ENCODE measurements at regions not wholly inside any gene's neighbourhood (a gene's known extent, or its start where the extent isn't known, plus 50 kb on each side); places are given as distances from the start of the nearest gene placed in this dataset.

DNA sequence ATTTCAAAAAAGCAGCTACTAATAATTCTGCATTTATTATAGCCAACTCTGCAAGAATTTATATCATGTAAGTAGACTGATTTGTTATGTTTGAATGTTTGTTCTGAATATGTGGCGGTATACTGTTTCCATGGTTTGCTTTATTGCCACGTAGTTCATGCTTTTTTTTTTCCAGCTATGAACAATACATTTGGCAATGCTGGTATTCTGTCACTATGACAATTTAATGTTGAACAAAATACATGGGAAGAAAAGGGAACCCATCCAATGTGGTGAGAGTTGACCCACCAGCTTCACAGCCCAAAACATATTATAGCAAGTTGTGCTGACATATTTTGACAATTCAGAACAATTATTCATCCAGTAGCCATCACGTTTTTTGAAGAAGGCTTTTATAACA lies 145.6 kb downstream of the CCDC71L start:
- no peak for DNase-seq (ENCODE audit: low read depth, low spot score)
- no peaks in the 10 kb centered on the region for H3K79me2 ChIP-seq (ENCODE audit: control insufficient read depth, insufficient read depth, low read length)
- no peaks in the 10 kb centered on the region for H4K20me1 ChIP-seq (ENCODE audit: control insufficient read depth, extremely low read depth, insufficient read depth, low read length)
- H3K9me1 ChIP-seq (ENCODE audit: control insufficient read depth, extremely low read depth, insufficient read depth, low read length), result no peaks in the 10 kb centered on the region
- no peaks in the 10 kb centered on the region for H3K4me1 ChIP-seq (ENCODE audit: control insufficient read depth, extremely low read depth, insufficient read depth, low read length)
- no peak for FAIRE-seq
- dilution Hi-C loops (cut with MboI; ENCODE audit: extremely low pct_ligation_motif_present, low sequenced_read_pairs), result no loop called here
- no peak overlapping the region for H3K27ac ChIP-seq (ENCODE audit: control insufficient read depth, insufficient read depth, low read length)
- H3K4me3 ChIP-seq (ENCODE audit: control insufficient read depth in 2 of 3, extremely low read depth in 1 of 3, insufficient read depth in 2 of 3, low read depth in 1 of 3, low read length in 3 of 3), result no peak overlapping the region
- H3K4me2 ChIP-seq (ENCODE audit: control insufficient read depth, extremely low read depth, insufficient read depth, low read depth, low read length), result no peak overlapping the region
- no peaks in the 10 kb centered on the region for H3K36me3 ChIP-seq (ENCODE audit: control insufficient read depth in 2 of 2, extremely low read depth in 1 of 2, insufficient read depth in 2 of 2, low read length in 2 of 2)
- no peak overlapping the region for H2AFZ ChIP-seq (ENCODE audit: control insufficient read depth, low read length)
- TF ChIP-seq, protein P1, sequence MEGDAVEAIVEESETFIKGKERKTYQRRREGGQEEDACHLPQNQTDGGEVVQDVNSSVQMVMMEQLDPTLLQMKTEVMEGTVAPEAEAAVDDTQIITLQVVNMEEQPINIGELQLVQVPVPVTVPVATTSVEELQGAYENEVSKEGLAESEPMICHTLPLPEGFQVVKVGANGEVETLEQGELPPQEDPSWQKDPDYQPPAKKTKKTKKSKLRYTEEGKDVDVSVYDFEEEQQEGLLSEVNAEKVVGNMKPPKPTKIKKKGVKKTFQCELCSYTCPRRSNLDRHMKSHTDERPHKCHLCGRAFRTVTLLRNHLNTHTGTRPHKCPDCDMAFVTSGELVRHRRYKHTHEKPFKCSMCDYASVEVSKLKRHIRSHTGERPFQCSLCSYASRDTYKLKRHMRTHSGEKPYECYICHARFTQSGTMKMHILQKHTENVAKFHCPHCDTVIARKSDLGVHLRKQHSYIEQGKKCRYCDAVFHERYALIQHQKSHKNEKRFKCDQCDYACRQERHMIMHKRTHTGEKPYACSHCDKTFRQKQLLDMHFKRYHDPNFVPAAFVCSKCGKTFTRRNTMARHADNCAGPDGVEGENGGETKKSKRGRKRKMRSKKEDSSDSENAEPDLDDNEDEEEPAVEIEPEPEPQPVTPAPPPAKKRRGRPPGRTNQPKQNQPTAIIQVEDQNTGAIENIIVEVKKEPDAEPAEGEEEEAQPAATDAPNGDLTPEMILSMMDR (optimal IDR thresholded peaks at IDR 0.05 in 1 of 3, IDR thresholded peaks at IDR 0.05 in 1 of 3, conservative IDR thresholded peaks at IDR 0.05 in 1 of 3; ENCODE audit: extremely low read depth in 1 of 3, insufficient read depth in 2 of 3, low read length in 3 of 3), result no peak
- no peak for TF ChIP-seq EZH2 (IDR thresholded peaks at IDR 0.05; ENCODE audit: low read length)
- no peaks in the 10 kb centered on the region for H3K9me3 ChIP-seq (ENCODE audit: control insufficient read depth, low read depth, low read length)
- H3K9ac ChIP-seq (ENCODE audit: control insufficient read depth, extremely low read depth, insufficient read depth, low read length), result no peak overlapping the region
- peaks cover 6% of the 10 kb centered on the region for H3K27me3 ChIP-seq (ENCODE audit: control insufficient read depth, extremely low read depth, insufficient read depth, low read length)

DNA sequence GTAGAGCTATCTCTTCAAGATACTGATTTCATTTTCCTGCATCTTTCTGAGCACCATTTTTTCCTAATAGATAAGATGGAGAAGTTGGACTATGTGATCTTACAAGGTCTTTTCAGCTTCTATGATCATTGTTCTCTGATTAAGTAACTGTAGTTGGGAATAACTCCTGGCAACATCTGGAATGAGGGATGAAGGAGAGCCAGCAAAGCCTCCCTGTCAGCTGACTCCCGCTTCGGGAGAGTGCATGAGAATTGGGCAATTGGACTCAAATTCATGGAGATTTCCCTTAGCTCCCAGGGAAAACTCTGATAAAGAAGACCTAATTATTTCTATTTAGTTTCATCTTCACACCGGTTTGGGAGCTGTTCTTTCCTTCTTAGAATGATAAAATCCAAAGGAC lies 146.1 kb downstream of the CCDC71L start:
- Histone ChIP-seq H3K9me3 (ENCODE audit: control insufficient read depth, low read depth, low read length) (no peaks in the 10 kb centered on the region), H3K9ac (ENCODE audit: control insufficient read depth, extremely low read depth, insufficient read depth, low read length) (no peak overlapping the region), H3K4me3 (ENCODE audit: control insufficient read depth in 2 of 3, extremely low read depth in 1 of 3, insufficient read depth in 2 of 3, low read depth in 1 of 3, low read length in 3 of 3) (no peak overlapping the region), H3K79me2 (ENCODE audit: control insufficient read depth, insufficient read depth, low read length) (no peaks in the 10 kb centered on the region), H3K9me1 (ENCODE audit: control insufficient read depth, extremely low read depth, insufficient read depth, low read length) (no peaks in the 10 kb centered on the region), H3K4me2 (ENCODE audit: control insufficient read depth, extremely low read depth, insufficient read depth, low read depth, low read length) (no peak overlapping the region), H2AFZ (ENCODE audit: control insufficient read depth, low read length) (no peak overlapping the region), H4K20me1 (ENCODE audit: control insufficient read depth, extremely low read depth, insufficient read depth, low read length) (no peaks in the 10 kb centered on the region), H3K36me3 (ENCODE audit: control insufficient read depth in 2 of 2, extremely low read depth in 1 of 2, insufficient read depth in 2 of 2, low read length in 2 of 2) (no peaks in the 10 kb centered on the region), H3K27ac (ENCODE audit: control insufficient read depth, insufficient read depth, low read length) (no peak overlapping the region), H3K4me1 (ENCODE audit: control insufficient read depth, extremely low read depth, insufficient read depth, low read length) (no peaks in the 10 kb centered on the region), H3K27me3 (ENCODE audit: control insufficient read depth, extremely low read depth, insufficient read depth, low read length) (peaks cover 6% of the 10 kb centered on the region)
- dilution Hi-C loops (cut with MboI; ENCODE audit: extremely low pct_ligation_motif_present, low sequenced_read_pairs), result no loop called here
- DNase-seq (ENCODE audit: low read depth, low spot score), result no peak
- no peak for FAIRE-seq
- no peak for TF ChIP-seq EZH2 (IDR thresholded peaks at IDR 0.05; ENCODE audit: low read length)
- TF ChIP-seq, protein P1 (optimal IDR thresholded peaks at IDR 0.05 in 1 of 3, IDR thresholded peaks at IDR 0.05 in 1 of 3, conservative IDR thresholded peaks at IDR 0.05 in 1 of 3; ENCODE audit: extremely low read depth in 1 of 3, insufficient read depth in 2 of 3, low read length in 3 of 3), result no peak
